ENCODE measurements at regions not wholly inside any gene's neighbourhood (a gene's known extent, or its start where the extent isn't known, plus 50 kb on each side); places are given as distances from the start of the nearest gene placed in this dataset.
A peak's percentile ranks its signal among the peaks of the same experiment; 100 is the strongest.
"Not testable (repeated sequence)": the region's sequence is repeated elsewhere in the genome, so short reads cannot be mapped to it uniquely, and the experiment has no call there.

- Mint-ChIP-seq H3K9me3 (no peaks in the 10 kb centered on the region), H3K4me1 (peaks cover 9% of the 10 kb centered on the region), H3K4me3 (no peak overlapping the region), H3K27me3 (ENCODE audit: low read depth) (no peaks in the 10 kb centered on the region), H3K27ac (no peak overlapping the region), H3K36me3 (ENCODE audit: low read depth) (peaks cover 12% of the 10 kb centered on the region)
- no peak for TF ChIP-seq CTCF (IDR thresholded peaks at IDR 0.05; ENCODE audit: unreplicated experiment in 3 of 3)
These were observed 87.0 kb downstream of the UTRN start for GRCh38 chr6:144372116-144372515.

GRCh38 chr6:144372611-144373594 lies 87.8 kb downstream of the UTRN start:
- peaks cover 12% of the 10 kb centered on the region for H3K36me3 Mint-ChIP-seq (ENCODE audit: low read depth)
- H3K4me1 Mint-ChIP-seq, result peaks cover 14% of the 10 kb centered on the region
- no peak for TF ChIP-seq CTCF (IDR thresholded peaks at IDR 0.05; ENCODE audit: unreplicated experiment in 3 of 3)
- no peaks in the 10 kb centered on the region for H3K9me3 Mint-ChIP-seq
- H3K4me3 Mint-ChIP-seq, result no peak overlapping the region
- H3K27ac Mint-ChIP-seq, result peak overlapping the region in 1 of 3 experiments; percentile 11
- H3K27me3 Mint-ChIP-seq (ENCODE audit: low read depth), result no peaks in the 10 kb centered on the region

- H3K36me3 Mint-ChIP-seq (ENCODE audit: low read depth), result peaks cover 17% of the 10 kb centered on the region
- H3K27me3 Mint-ChIP-seq (ENCODE audit: low read depth); H3K27ac Mint-ChIP-seq; H3K9me3 Mint-ChIP-seq; H3K4me3 Mint-ChIP-seq: not testable (repeated sequence)
- peaks cover 14% of the 10 kb centered on the region for H3K4me1 Mint-ChIP-seq
These were observed 89.4 kb downstream of the UTRN start for GRCh38 chr6:144374525-144374924.

GRCh38 chr6:144377586-144378210 lies 92.6 kb downstream of the UTRN start:
- Mint-ChIP-seq H3K27me3 (ENCODE audit: low read depth) (no peaks in the 10 kb centered on the region), H3K9me3 (peaks cover 19% of the 10 kb centered on the region), H3K36me3 (ENCODE audit: low read depth) (peaks cover 20% of the 10 kb centered on the region), H3K27ac (no peak overlapping the region), H3K4me1 (peaks cover 14% of the 10 kb centered on the region), H3K4me3 (no peak overlapping the region)
- no peak for TF ChIP-seq CTCF (IDR thresholded peaks at IDR 0.05; ENCODE audit: unreplicated experiment in 3 of 3)

GRCh38 chr6:144378437-144378836 lies 93.3 kb downstream of the UTRN start:
- Mint-ChIP-seq H3K27me3 (ENCODE audit: low read depth) (no peaks in the 10 kb centered on the region), H3K36me3 (ENCODE audit: low read depth) (peaks cover 20% of the 10 kb centered on the region), H3K4me3 (no peak overlapping the region), H3K4me1 (peaks cover 9% of the 10 kb centered on the region), H3K27ac (no peak overlapping the region), H3K9me3 (peaks cover 19% of the 10 kb centered on the region)
- no peak for TF ChIP-seq CTCF (IDR thresholded peaks at IDR 0.05; ENCODE audit: unreplicated experiment in 3 of 3)

- H3K36me3 Mint-ChIP-seq (ENCODE audit: low read depth), result peaks cover 20% of the 10 kb centered on the region
These were observed 94.2 kb downstream of the UTRN start for GRCh38 chr6:144379356-144379755.

GRCh38 chr6:144381499-144381898 lies 96.4 kb downstream of the UTRN start:
- H3K4me3 Mint-ChIP-seq; H3K27me3 Mint-ChIP-seq (ENCODE audit: low read depth); H3K27ac Mint-ChIP-seq; H3K4me1 Mint-ChIP-seq: not testable (repeated sequence)
- Mint-ChIP-seq H3K9me3 (peaks cover 23% of the 10 kb centered on the region), H3K36me3 (ENCODE audit: low read depth) (peaks cover 23% of the 10 kb centered on the region)

More at GRCh38 chr6:144379356-144379755, 94.2 kb downstream of the UTRN start:
- Mint-ChIP-seq H3K4me1 (peaks cover 5% of the 10 kb centered on the region), H3K27me3 (ENCODE audit: low read depth) (no peaks in the 10 kb centered on the region), H3K4me3 (no peak overlapping the region), H3K27ac (no peak overlapping the region), H3K9me3 (peaks cover 19% of the 10 kb centered on the region)
- TF ChIP-seq CTCF (IDR thresholded peaks at IDR 0.05; ENCODE audit: unreplicated experiment in 3 of 3), result no peak

Measured in nephron (organoid).